GM18868 (cell line): ENCODE measurements at regions not wholly inside any gene's neighbourhood (a gene's known extent, or its start where the extent isn't known, plus 50 kb on each side); places are given as distances from the start of the nearest gene placed in this dataset.
"Not testable (repeated sequence)": the region's sequence is repeated elsewhere in the genome, so short reads cannot be mapped to it uniquely, and the experiment has no call there.

Source experiments
- ATAC-seq: cut with Tn5 transposase; IDR thresholded peaks from one replicate; pipeline ENCODE4 v1.9.1; 2021; ENCODE audit warnings: mild to moderate bottlenecking, moderate library complexity; ENCODE audit not compliant: unreplicated experiment

DNA sequence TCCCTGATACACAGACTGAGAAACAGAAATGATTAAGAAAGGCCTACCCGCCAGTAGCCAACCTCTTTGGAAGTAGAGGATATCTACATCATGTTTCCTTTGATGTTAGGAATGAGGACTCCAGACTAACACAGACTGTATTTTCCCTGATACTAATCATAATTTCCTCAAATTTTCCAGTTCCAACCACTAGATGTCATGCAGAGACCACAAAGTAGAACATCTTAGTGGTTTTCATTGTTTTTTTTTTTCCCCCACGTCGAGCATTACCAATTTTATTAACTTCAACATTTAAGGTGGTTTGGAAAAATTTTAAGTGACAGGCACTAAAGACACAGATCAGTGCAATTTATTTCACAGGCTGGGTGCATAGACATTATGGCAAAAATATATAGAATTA lies 303.6 kb downstream of the ANKRD30BL start:
- not testable (repeated sequence) for ATAC-seq
